Neuronal stem cell (in vitro differentiated cells): ENCODE measurements at regions not wholly inside any gene's neighbourhood (a gene's known extent, or its start where the extent isn't known, plus 50 kb on each side); places are given as distances from the start of the nearest gene placed in this dataset.

ENCODE experiments used
- DNase-seq: peaks from one replicate; pipeline ENCODE4 v3.0.0-alpha.2; 2013; ENCODE audit warnings: low spot score
- H2AFZ ChIP-seq: one replicate; pipeline ENCODE4 v1.6.1; 2013; ENCODE audit warnings: mild to moderate bottlenecking, low read length, inconsistent platforms
- H2AK5ac ChIP-seq: 2 replicates; pipeline ENCODE4 v1.6.1; 2013; ENCODE audit warnings: low read depth, mild to moderate bottlenecking, inconsistent platforms, low read length, moderate library complexity, mixed read lengths
- H2BK120ac ChIP-seq: 2 replicates; pipeline ENCODE4 v1.6.1; 2013; ENCODE audit warnings: low read depth, mild to moderate bottlenecking, inconsistent platforms, low read length, moderate library complexity, mixed read lengths
- H2BK12ac ChIP-seq: one replicate; pipeline ENCODE4 v1.6.1; 2013; ENCODE audit warnings: low read length, inconsistent platforms
- H2BK15ac ChIP-seq: 2 replicates; pipeline ENCODE4 v1.6.1; 2013; ENCODE audit warnings: mild to moderate bottlenecking, low read length, inconsistent platforms, mixed read lengths
- H2BK5ac ChIP-seq: one replicate; pipeline ENCODE4 v1.6.1; 2013; ENCODE audit warnings: inconsistent platforms, mild to moderate bottlenecking, low read length, moderate library complexity
- H3K14ac ChIP-seq: one replicate; pipeline ENCODE4 v1.6.1; 2013; ENCODE audit warnings: low read length, inconsistent platforms
- H3K18ac ChIP-seq: 2 replicates; pipeline ENCODE4 v1.6.1; 2013; ENCODE audit warnings: low read length, inconsistent platforms
- H3K23ac ChIP-seq: 2 replicates; pipeline ENCODE4 v1.6.1; 2013; ENCODE audit warnings: low read depth, mild to moderate bottlenecking, mixed read lengths, low read length, inconsistent platforms; ENCODE audit not compliant: poor library complexity
- H3K27ac ChIP-seq: replicated peaks from 3 replicates; pipeline ENCODE4 v1.5.1; 2013; ENCODE audit warnings: low read length, inconsistent platforms
- H3K27me3 ChIP-seq, 3 experiments: 2 replicates each; pipeline ENCODE4 v1.6.1; 2013; ENCODE audit warnings: low read length in 3 of 3, mild to moderate bottlenecking in 2 of 3, inconsistent platforms in 1 of 3, low read depth in 1 of 3, mixed read lengths in 1 of 3, moderate library complexity in 1 of 3; ENCODE audit not compliant: control insufficient read depth in 3 of 3, insufficient read depth in 3 of 3
- H3K36me3 ChIP-seq, 2 donors: replicated peaks in 1 of 2; 2 replicates each; pipeline ENCODE4 v1.6.1; 2013; ENCODE audit warnings: low read length in 2 of 2; ENCODE audit not compliant: control insufficient read depth in 2 of 2, insufficient read depth in 2 of 2
- H3K4ac ChIP-seq: 2 replicates; pipeline ENCODE4 v1.6.1; 2013; ENCODE audit warnings: inconsistent platforms, mild to moderate bottlenecking, low read length, moderate library complexity
- H3K4me1 ChIP-seq, 2 donors: 1 replicate in 1 of 2; 2 replicates in 1 of 2; pipeline ENCODE4 v1.6.1; 2013; ENCODE audit warnings: low read length in 2 of 2, low read depth in 1 of 2; ENCODE audit not compliant: control insufficient read depth in 2 of 2, insufficient read depth in 1 of 2
- H3K4me2 ChIP-seq: one replicate; pipeline ENCODE4 v1.6.1; 2013; ENCODE audit warnings: mild to moderate bottlenecking, low read length, inconsistent platforms; ENCODE audit not compliant: insufficient read depth, poor library complexity, severe bottlenecking
- H3K4me3 ChIP-seq, 2 donors: 2 replicates each; pipeline ENCODE4 v1.5.1; 2013; ENCODE audit warnings: low read length in 2 of 2, mild to moderate bottlenecking in 2 of 2, inconsistent platforms in 1 of 2, moderate library complexity in 1 of 2
- H3K79me1 ChIP-seq: one replicate; pipeline ENCODE4 v1.6.1; 2013; ENCODE audit warnings: low read depth, mild to moderate bottlenecking, inconsistent platforms, low read length, moderate library complexity
- H3K9ac ChIP-seq: one replicate; pipeline ENCODE4 v1.6.1; 2013; ENCODE audit warnings: mild to moderate bottlenecking, low read depth, low read length, inconsistent platforms; ENCODE audit not compliant: poor library complexity
- H3K9me3 ChIP-seq, 2 donors: replicated peaks in 1 of 2; 2 replicates each; pipeline versions ENCODE3 to v1.6.1; 2013; ENCODE audit warnings: low read length in 2 of 2, mild to moderate bottlenecking in 2 of 2, inconsistent platforms in 1 of 2, low read depth in 1 of 2, mixed read lengths in 1 of 2, moderate library complexity in 1 of 2; ENCODE audit not compliant: control insufficient read depth in 2 of 2, insufficient read depth in 1 of 2
- H4K8ac ChIP-seq: one replicate; pipeline ENCODE4 v1.6.1; 2013; ENCODE audit warnings: low read depth, mild to moderate bottlenecking, inconsistent platforms, low read length, moderate library complexity
- H4K91ac ChIP-seq: one replicate; pipeline ENCODE4 v1.6.1; 2013; ENCODE audit warnings: low read length, low read depth, mild to moderate bottlenecking, inconsistent platforms; ENCODE audit not compliant: poor library complexity
- WGBS, 2 donors: extraction: QIAGEN DNeasy Blood & Tissue Kit; methylation state at CpG; one replicate each; pipeline ENCODE4 v1.1.7; 2013; ENCODE audit warnings: missing lambda C conversion rate in 2 of 2, mixed read lengths in 1 of 2; ENCODE audit not compliant: insufficient read length in 2 of 2, insufficient replicate concordance in 1 of 2; ENCODE audit errors: extremely low coverage in 2 of 2; 5-methylcytosine and 5-hydroxymethylcytosine counted together

DNA sequence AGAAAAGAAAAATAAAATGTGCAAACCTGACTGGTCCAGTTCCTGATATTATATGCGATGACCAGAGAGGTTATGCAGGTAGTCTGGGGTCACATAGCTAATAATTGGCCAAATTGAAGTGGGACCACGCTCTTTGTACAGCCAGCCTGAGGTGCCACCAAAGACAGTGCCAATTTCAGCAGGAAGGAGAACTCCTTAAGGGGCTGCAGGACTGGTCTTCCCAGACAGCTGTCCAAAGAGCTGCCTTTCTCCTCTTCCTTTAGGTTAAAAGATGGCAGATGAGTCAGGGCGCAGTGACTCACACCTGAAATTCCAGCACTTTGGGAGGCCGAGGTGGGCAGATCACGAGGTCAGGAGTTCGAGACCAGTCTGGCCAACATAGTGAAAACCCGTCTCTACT lies 95.5 kb downstream of the ACKR3 start:
- Histone ChIP-seq H3K4me2 (no peak overlapping the region), H2AK5ac (no peak overlapping the region), H3K4me3 (no peak overlapping the region), H3K36me3 (no peaks in the 10 kb centered on the region), H3K18ac (no peak overlapping the region), H4K8ac (no peak overlapping the region), H2BK5ac (no peak overlapping the region), H3K9ac (no peak overlapping the region), H3K27me3 (no peaks in the 10 kb centered on the region), H2AFZ (no peak overlapping the region), H3K14ac (no peak overlapping the region), H2BK120ac (no peak overlapping the region), H3K27ac (no peak overlapping the region), H3K4me1 (peaks cover 10% of the 10 kb centered on the region in 2 donors), H2BK12ac (no peak overlapping the region), H3K23ac (no peak overlapping the region), H2BK15ac (no peak overlapping the region), H3K79me1 (no peaks in the 10 kb centered on the region), H4K91ac (no peak overlapping the region), H3K9me3 (peaks cover 2 to 25% of the 10 kb centered on the region in 2 donors), H3K4ac (no peak overlapping the region)
- no CpG with 5 or more reads among the region's 7 CpGs for WGBS, 2 donors
- DNase-seq: no peak

DNA sequence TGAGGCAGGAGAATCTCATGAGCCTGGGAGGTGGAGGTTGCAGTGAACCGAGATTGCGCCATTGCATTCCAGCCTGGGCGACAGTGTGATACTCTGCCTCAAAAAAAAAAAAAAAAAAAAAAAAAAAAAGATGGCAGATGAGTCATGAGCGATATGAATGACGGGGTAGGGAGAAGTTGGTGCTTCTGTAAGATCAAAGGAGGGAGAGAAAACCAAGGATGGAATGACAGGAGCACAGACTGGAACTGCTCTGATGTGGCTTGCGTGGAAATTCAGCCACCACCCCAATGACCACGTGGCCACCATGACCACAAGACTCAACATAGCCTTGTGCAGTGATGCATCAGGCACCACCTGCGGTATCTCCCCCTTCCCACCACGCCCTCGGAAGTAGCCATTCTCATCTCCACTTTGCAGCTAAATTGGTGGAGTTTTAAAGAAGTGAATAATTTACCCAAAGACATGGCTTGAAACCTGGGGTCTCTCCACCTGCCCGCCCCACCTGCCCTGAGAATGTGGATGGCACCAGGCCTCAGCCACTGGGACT lies 96.0 kb downstream of the ACKR3 start:
- WGBS, 2 donors: no CpG with 5 or more reads among the region's 11 CpGs
- H3K14ac ChIP-seq: no peak overlapping the region
- H3K36me3 ChIP-seq: no peaks in the 10 kb centered on the region
- no peak overlapping the region for H2BK5ac ChIP-seq
- no peak overlapping the region for H2AK5ac ChIP-seq
- no peaks in the 10 kb centered on the region for H3K79me1 ChIP-seq
- peaks cover 2 to 30% of the 10 kb centered on the region in 2 donors for H3K9me3 ChIP-seq
- H3K9ac ChIP-seq: no peak overlapping the region
- H3K4me1 ChIP-seq: peaks cover 8 to 10% of the 10 kb centered on the region in 2 donors
- H4K91ac ChIP-seq: no peak overlapping the region
- no peaks in the 10 kb centered on the region for H3K27me3 ChIP-seq
- H2BK12ac ChIP-seq: no peak overlapping the region
- no peak overlapping the region for H3K27ac ChIP-seq
- H3K4me3 ChIP-seq: no peak overlapping the region
- H3K18ac ChIP-seq: no peak overlapping the region
- no peak for DNase-seq
- no peak overlapping the region for H2BK15ac ChIP-seq
- no peak overlapping the region for H3K4ac ChIP-seq
- H3K23ac ChIP-seq: no peak overlapping the region
- H3K4me2 ChIP-seq: no peak overlapping the region
- H2BK120ac ChIP-seq: no peak overlapping the region
- H2AFZ ChIP-seq: no peak overlapping the region
- no peak overlapping the region for H4K8ac ChIP-seq

DNA sequence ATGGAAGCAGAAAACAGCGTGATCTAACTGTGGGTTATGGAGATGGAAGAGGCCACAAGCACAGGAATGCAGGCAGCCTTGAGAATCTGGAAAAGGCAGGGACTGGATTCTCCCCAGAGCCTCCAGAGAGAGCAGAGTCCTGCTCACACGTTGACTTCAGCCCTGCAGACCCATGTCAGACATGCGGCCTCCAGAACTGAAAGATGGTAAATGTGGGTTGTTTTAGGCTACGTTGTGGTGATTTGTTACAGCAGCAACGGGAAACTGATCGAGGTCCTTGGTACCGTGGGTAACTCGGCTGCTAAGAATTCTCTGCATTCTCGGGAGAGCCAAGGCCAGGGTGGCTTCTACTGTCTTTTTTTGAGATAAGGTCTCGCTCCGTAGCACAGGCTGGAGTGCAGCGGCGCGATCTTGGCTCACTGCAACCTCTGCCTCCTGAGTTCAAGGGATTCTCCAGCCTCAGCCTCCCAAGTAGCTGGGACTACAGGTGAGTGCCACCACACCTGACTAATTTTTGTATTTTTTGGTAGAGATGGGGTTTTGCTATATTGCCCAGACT lies 97.1 kb downstream of the ACKR3 start:
- H3K9ac ChIP-seq: no peak overlapping the region
- H3K4me2 ChIP-seq: no peak overlapping the region
- no peak overlapping the region for H3K27ac ChIP-seq
- no peak overlapping the region for H2BK120ac ChIP-seq
- peaks cover 1 to 9% of the 10 kb centered on the region in 2 donors for H3K4me1 ChIP-seq
- H2BK12ac ChIP-seq: no peak overlapping the region
- H2AK5ac ChIP-seq: no peak overlapping the region
- H3K27me3 ChIP-seq: no peaks in the 10 kb centered on the region
- no peaks in the 10 kb centered on the region for H3K79me1 ChIP-seq
- no peak overlapping the region for H4K8ac ChIP-seq
- no peak overlapping the region for H2BK15ac ChIP-seq
- H3K23ac ChIP-seq: no peak overlapping the region
- peaks cover 2 to 32% of the 10 kb centered on the region in 2 donors for H3K9me3 ChIP-seq
- H3K36me3 ChIP-seq: no peaks in the 10 kb centered on the region
- no peak for DNase-seq
- H3K4ac ChIP-seq: no peak overlapping the region
- no peak overlapping the region for H3K18ac ChIP-seq
- H2BK5ac ChIP-seq: no peak overlapping the region
- no peak overlapping the region for H3K4me3 ChIP-seq
- WGBS, 2 donors: no CpG with 5 or more reads among the region's 14 CpGs
- H2AFZ ChIP-seq: no peak overlapping the region
- no peak overlapping the region for H4K91ac ChIP-seq
- H3K14ac ChIP-seq: no peak overlapping the region

DNA sequence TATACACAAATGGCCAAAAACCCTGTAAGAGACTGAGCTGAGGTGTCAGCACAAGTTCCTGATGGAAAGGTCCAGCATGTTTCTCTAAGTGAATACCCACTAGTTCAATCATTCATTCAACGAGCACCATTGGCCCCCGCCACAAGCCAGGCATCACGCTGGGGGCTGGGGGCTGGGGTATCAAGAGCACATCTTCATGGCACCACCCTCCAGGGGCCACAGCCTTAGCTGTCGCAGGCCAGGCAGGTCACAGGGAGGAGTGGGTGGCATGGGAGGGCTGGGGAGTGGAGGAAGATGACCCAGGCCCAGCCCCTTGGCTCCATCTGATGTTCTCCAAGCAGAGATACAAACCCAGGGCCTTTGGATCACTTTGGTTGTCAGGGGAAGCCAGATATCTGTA lies 97.9 kb downstream of the ACKR3 start:
- Histone ChIP-seq H3K4me3 (no peak overlapping the region), H2AFZ (no peak overlapping the region), H2AK5ac (peak overlapping the region; percentile 61), H3K4me1 (peaks cover 5 to 14% of the 10 kb centered on the region in 2 donors), H3K23ac (no peak overlapping the region), H3K9me3 (peaks cover 2 to 29% of the 10 kb centered on the region in 2 donors), H3K4me2 (no peak overlapping the region), H3K27ac (no peak overlapping the region), H3K4ac (no peak overlapping the region), H3K79me1 (no peaks in the 10 kb centered on the region), H2BK12ac (no peak overlapping the region), H3K14ac (no peak overlapping the region), H2BK120ac (no peak overlapping the region), H3K18ac (no peak overlapping the region), H3K9ac (no peak overlapping the region), H2BK15ac (no peak overlapping the region), H4K91ac (no peak overlapping the region), H2BK5ac (no peak overlapping the region), H3K36me3 (no peaks in the 10 kb centered on the region), H3K27me3 (no peaks in the 10 kb centered on the region), H4K8ac (no peak overlapping the region)
- no peak for DNase-seq
- no CpG with 5 or more reads among the region's 4 CpGs for WGBS, 2 donors
